ENCODE measurements at regions not wholly inside any gene's neighbourhood (a gene's known extent, or its start where the extent isn't known, plus 50 kb on each side); places are given as distances from the start of the nearest gene placed in this dataset.

GRCh38 chr2:138101718-138102117 lies 137.4 kb downstream of the HNMT start:
- no peak for DNase-seq (ENCODE audit: low read depth)
- in situ Hi-C loops (cut with HindIII; ENCODE audit: low pct_unique_long_range_greater_than_20kb, low sequenced_read_pairs): no loop called here

- in situ Hi-C loops (cut with HindIII; ENCODE audit: low pct_unique_long_range_greater_than_20kb, low sequenced_read_pairs): no loop called here
- DNase-seq (ENCODE audit: low read depth): no peak
These were observed 138.4 kb downstream of the HNMT start for GRCh38 chr2:138102664-138103063.

GRCh38 chr2:138103156-138103555 lies 138.9 kb downstream of the HNMT start:
- no peak for DNase-seq (ENCODE audit: low read depth)
- in situ Hi-C loops (cut with HindIII; ENCODE audit: low pct_unique_long_range_greater_than_20kb, low sequenced_read_pairs): no loop called here

GRCh38 chr2:138104071-138104470 lies 139.8 kb downstream of the HNMT start:
- in situ Hi-C loops (cut with HindIII; ENCODE audit: low pct_unique_long_range_greater_than_20kb, low sequenced_read_pairs): no loop called here

GRCh38 chr2:138105358-138105757 lies 141.1 kb downstream of the HNMT start:
- no peak for DNase-seq (ENCODE audit: low read depth)
- in situ Hi-C loops (cut with HindIII; ENCODE audit: low pct_unique_long_range_greater_than_20kb, low sequenced_read_pairs): no loop called here

More at GRCh38 chr2:138104071-138104470, 139.8 kb downstream of the HNMT start:
- DNase-seq (ENCODE audit: low read depth): no peak

GRCh38 chr2:138106606-138107005 lies 142.3 kb downstream of the HNMT start:
- in situ Hi-C loops (cut with HindIII; ENCODE audit: low pct_unique_long_range_greater_than_20kb, low sequenced_read_pairs): no loop called here
- DNase-seq (ENCODE audit: low read depth): no peak

- in situ Hi-C loops (cut with HindIII; ENCODE audit: low pct_unique_long_range_greater_than_20kb, low sequenced_read_pairs): no loop called here
- no peak for DNase-seq (ENCODE audit: low read depth)
These were observed 143.0 kb downstream of the HNMT start for GRCh38 chr2:138107288-138107687.

GRCh38 chr2:138110453-138111083 lies 146.3 kb downstream of the HNMT start:
- in situ Hi-C loops (cut with HindIII; ENCODE audit: low pct_unique_long_range_greater_than_20kb, low sequenced_read_pairs): no loop called here

GRCh38 chr2:138112536-138112935 lies 148.3 kb downstream of the HNMT start:
- no peak for DNase-seq (ENCODE audit: low read depth)
- in situ Hi-C loops (cut with HindIII; ENCODE audit: low pct_unique_long_range_greater_than_20kb, low sequenced_read_pairs): no loop called here

More at GRCh38 chr2:138110453-138111083, 146.3 kb downstream of the HNMT start:
- no peak for DNase-seq (ENCODE audit: low read depth)

- no peak for DNase-seq (ENCODE audit: low read depth)
- in situ Hi-C loops (cut with HindIII; ENCODE audit: low pct_unique_long_range_greater_than_20kb, low sequenced_read_pairs): no loop called here
These were observed 149.7 kb downstream of the HNMT start for GRCh38 chr2:138113871-138114525.

- no peak for DNase-seq (ENCODE audit: low read depth)
- in situ Hi-C loops (cut with HindIII; ENCODE audit: low pct_unique_long_range_greater_than_20kb, low sequenced_read_pairs): no loop called here
These were observed 151.4 kb downstream of the HNMT start for GRCh38 chr2:138115666-138116065.

GRCh38 chr2:138116456-138116855 lies 152.2 kb downstream of the HNMT start:
- DNase-seq (ENCODE audit: low read depth): no peak
- in situ Hi-C loops (cut with HindIII; ENCODE audit: low pct_unique_long_range_greater_than_20kb, low sequenced_read_pairs): no loop called here

- in situ Hi-C loops (cut with HindIII; ENCODE audit: low pct_unique_long_range_greater_than_20kb, low sequenced_read_pairs): no loop called here
- DNase-seq (ENCODE audit: low read depth): no peak
These were observed 157.7 kb downstream of the HNMT start for GRCh38 chr2:138121666-138122661.

- DNase-seq (ENCODE audit: low read depth): no peak
- in situ Hi-C loops (cut with HindIII; ENCODE audit: low pct_unique_long_range_greater_than_20kb, low sequenced_read_pairs): no loop called here
These were observed 158.6 kb downstream of the HNMT start for GRCh38 chr2:138122891-138123290.

- DNase-seq (ENCODE audit: low read depth): no peak
- in situ Hi-C loops (cut with HindIII; ENCODE audit: low pct_unique_long_range_greater_than_20kb, low sequenced_read_pairs): no loop called here
These were observed 159.5 kb downstream of the HNMT start for GRCh38 chr2:138123741-138124140.

- in situ Hi-C loops (cut with HindIII; ENCODE audit: low pct_unique_long_range_greater_than_20kb, low sequenced_read_pairs): no loop called here
- DNase-seq (ENCODE audit: low read depth): no peak
These were observed 160.2 kb downstream of the HNMT start for GRCh38 chr2:138124521-138124920.

- in situ Hi-C loops (cut with HindIII; ENCODE audit: low pct_unique_long_range_greater_than_20kb, low sequenced_read_pairs): no loop called here
- DNase-seq (ENCODE audit: low read depth): no peak
These were observed 161.3 kb downstream of the HNMT start for GRCh38 chr2:138125306-138126288.

- DNase-seq (ENCODE audit: low read depth): no peak
- in situ Hi-C loops (cut with HindIII; ENCODE audit: low pct_unique_long_range_greater_than_20kb, low sequenced_read_pairs): no loop called here
These were observed 167.8 kb downstream of the HNMT start for GRCh38 chr2:138132108-138132507.
